GM21390 (cell line): ENCODE measurements at regions not wholly inside any gene's neighbourhood (a gene's known extent, or its start where the extent isn't known, plus 50 kb on each side); places are given as distances from the start of the nearest gene placed in this dataset.

Experiments
- ATAC-seq: cut with Tn5 transposase; IDR thresholded peaks from one replicate; pipeline ENCODE4 v1.9.1; 2021; ENCODE audit not compliant: unreplicated experiment

DNA sequence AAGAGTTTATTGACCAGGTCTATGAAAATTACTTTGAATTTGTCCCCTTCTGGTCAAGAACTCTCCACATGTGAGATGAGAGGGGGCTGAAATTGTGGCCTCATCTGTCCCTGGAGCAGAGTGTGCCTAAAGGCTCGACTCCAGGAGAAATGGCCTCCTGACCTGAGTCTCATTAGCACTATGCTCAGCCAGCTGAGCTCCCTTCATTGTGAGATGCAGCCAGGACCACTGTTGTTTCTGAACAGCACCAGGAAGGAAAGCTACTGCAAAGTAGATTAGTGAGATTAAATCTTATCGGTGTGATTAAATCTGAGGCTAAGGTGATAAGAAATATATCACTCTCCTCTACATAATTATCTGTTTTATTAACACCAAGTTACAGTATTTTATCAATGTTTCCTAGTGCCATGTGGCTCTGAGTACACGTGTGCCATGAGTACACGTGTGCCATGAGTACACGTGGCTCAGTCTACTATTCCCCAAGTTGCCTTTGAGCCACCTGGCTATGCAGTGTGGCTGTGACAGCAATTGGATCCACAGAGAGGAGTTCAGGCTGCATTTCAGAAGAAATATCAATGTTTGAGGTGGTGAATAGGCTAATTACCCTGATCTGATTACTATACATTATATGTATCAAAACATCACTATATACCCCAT is 126.9 kb downstream of the IPMK start:
- ATAC-seq: no peak

DNA sequence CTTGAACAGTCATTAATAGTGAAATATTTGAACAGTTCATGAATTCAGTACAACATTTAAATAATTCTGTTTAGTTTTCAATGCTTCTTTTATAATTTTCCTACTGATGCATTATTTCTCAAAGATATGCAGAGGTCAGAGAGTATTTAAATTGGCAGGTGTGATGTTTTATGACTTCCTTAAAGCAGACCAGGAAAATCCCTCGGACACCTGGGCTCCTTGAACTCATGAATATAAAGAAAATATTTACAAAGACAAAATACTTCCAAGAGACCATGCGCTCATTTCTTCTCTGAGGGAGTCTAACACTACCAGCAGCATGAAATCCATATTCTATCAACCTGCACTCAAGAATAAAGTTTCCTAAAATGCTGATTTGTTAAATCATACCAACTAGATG is 127.6 kb downstream of the IPMK start:
- no peak for ATAC-seq

DNA sequence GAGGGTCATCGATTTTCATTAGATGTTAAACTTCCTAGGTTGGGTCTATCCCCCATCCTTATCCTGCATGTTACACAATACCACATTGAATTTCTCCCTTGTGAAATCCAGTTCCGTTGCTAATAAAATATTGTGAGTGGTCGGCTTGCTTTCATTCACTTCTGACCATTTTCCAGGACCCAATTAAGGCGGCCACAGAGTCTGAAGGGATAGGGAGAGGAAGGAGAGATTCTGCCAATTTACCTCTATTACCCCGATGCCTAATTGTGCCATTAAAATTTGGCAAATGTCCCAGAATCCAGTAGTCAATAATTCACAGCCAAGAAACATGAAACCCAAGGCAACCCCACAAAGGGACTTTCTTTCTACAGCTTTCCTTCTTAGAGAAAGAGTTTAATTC is 129.9 kb downstream of the IPMK start:
- ATAC-seq: no peak

DNA sequence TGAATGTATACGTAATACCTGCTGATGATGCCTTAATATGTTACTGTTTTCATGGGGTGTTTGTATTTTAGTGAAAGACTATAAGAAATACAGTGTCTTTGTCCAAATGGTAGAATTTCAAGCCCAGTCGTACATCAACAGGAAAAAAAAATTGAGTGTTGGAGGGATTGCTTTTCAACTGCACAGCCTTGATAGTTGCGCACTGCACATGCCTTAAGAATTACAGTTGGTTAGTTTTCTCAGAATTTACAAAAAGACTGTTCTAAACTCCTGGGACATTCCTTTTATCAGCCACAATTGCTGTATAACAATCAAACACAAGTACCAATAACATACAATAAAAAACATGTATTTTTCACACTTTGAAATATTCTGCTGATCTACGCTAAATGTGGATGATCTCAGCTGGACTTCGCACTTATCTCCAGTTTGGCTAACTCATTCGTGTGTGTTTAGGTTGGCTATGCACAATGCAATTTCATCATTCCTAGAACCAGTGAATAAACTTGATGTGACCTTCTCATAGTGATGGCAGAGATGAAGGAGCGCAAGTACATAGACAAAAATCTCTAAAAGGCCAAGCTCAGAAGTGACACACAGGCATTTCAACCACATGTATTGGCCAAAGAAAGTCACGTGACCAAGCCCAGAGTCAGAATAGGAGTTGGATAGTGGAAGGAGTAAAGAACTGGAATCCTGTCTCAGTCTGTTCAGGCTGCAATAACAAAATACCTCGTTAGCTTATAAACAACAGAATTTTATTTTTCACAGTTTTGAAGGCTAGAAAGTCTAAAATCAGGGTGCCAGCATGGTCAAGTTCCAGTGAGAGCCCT is 152.3 kb downstream of the IPMK start:
- no peak for ATAC-seq

DNA sequence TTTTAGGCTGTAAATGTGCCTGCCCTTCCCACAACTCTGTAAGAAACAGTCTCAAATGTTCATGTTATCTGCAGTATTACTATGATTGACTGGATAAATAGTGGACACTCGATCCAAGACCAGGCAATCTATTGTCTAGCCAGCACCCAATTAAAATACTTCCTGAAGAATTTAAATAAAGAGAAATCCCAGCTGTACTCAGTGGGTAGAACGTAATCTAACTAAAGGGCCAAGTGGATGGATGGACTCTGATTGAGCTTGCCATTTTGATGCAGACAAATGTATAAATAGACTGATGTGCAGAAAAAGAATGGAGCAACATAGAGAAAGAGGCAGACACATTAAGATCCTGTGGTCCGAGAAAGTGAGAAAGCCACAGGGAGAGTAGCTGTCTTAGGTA is 158.0 kb downstream of the IPMK start:
- no peak for ATAC-seq

DNA sequence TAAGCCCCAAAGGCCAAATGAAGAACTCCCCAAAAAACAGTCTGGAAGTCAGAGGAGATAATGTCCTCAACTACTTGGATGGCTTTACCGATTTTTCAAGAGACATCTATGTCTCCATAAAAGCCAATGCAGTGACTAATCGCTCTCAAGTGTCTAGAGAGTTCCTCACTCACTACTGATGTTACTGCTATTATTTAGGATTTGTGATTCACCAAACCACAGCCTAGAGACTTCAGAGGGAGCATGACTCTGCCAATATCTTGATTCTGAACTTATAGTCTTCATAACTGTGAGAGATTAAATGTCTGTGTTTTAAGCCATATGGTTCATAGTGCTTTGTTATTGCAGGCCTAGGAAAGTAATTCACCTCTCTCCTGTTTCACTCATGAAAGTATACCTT is 160.2 kb downstream of the IPMK start:
- no peak for ATAC-seq

DNA sequence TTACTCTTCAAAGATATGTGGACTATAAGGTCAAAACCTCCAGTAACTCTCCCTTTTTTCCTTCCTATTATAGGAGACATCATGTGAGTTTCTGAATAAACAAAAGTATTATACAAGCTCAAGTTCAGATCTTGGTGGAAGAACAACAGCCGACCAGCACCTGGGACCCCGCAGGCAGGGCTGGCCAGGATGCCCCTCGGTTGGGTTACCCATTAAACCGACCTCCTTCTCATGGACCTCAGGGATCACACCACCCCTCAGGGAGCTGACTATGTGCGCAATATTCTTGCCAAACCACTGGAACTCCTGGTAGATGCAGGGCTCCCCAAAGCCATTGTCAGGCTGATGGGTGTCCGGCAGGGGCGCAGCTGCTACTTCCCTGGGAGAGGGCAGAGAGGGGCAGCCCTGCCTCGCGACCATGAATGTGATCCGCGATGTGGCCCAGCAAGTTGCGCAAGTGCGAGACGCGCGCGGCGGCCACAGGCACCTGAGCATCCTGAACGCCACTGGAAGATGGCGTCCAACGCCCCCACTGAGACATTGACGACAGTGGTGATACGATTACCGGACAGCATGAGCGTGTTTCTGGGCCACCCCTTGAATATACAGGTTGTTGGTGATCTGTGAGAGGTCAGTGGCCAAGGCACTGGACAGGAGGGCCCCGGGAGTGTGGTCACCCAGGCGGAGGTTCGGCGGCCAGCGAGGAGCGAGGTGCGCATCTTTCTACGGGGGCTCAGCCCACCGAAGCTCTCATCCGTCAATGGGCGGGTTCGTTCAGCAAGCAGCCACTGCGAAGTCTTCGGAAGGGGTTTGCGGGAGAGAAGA is 161.3 kb downstream of the IPMK start:
- ATAC-seq: no peak

DNA sequence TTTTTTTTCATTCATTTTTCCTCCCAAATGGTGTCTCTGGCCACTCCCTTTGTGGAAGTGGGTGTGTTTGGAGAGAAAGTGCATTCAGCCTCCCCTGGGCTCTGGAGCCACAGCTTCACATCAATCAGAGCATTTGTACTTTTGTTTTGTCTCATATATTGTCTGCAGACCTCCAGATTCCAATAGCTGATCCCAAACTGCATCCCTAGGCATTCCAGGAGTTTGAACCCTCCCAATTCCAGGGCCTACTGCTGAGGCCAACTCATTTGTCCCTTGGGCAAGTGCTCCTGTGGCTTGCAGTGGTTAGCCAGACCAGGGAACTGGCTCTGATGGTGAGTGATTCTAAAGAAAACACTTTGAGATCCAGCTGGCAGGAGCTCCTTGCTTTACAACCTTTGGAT is 163.3 kb downstream of the IPMK start:
- no peak for ATAC-seq

DNA sequence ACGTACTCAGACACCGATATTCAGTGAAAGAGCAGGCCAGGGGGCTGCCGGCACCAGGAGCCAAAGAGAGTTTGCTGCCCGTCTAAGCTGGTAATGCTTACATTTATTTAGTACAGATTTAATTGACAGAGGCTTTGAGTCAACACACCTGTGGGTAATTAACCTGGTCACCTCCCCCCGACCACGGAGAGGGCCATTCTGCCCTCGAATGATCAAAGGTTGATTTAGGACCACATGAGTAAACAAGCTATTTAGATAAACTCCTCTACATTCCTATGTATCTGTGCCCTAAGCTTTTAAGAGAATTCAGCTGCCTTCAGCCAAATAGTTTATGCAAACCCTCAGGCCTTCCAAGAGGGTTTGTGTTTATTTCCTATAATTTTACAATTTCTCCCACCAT is 164.8 kb downstream of the IPMK start:
- ATAC-seq: no peak

DNA sequence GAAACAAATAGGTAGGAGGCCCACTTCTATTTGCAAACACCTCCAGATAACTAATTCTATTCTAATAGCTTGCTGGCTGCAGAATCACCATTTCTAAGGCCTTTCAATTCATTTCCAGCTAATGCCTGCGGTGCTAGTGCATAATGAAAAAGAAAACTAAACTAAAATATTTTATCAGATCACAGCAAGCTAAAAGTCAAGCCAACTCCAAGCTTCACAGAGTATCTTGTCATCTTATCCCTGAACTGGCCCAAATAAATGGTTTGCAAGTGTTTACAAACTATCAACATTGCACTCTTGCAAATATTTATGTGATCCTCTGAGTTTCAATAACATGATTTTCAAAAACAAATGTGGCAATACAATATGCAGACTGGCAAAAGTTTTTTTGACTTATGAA is 166.0 kb downstream of the IPMK start:
- ATAC-seq: no peak

DNA sequence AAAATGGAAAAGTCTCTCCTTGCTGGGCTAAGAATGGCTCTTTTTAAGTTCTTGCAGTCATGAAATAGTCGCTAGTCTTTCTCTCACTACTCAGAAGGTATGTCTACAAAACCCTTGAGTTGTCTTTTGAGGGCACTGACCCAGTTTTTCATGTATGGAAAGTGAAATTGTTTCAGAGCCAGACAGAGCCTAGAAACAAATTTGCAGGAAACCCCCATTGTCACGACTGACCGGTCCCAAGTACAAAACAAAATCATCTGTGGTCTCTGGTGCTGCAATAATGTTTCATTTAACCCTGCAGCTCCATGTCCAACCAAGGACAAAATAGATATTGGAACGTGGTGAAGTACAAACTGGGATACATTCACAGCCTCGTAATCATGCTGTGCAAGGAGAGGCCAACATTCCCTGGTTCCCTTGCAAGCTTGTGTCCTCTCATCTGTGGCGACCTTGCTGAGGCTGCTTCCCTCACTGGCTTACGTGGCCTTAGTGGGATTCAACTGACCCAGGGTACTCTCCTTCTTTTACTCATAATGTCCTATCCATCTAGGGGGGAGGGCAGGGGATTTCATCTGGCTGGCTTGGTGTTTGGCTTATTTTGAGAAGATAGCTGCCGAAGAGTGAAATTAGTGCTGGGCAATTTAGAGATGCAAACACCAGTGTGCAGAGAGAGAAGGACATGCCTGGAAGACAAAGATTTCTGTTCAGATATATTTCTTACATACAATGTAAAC is 172.5 kb downstream of the IPMK start:
- ATAC-seq: no peak

DNA sequence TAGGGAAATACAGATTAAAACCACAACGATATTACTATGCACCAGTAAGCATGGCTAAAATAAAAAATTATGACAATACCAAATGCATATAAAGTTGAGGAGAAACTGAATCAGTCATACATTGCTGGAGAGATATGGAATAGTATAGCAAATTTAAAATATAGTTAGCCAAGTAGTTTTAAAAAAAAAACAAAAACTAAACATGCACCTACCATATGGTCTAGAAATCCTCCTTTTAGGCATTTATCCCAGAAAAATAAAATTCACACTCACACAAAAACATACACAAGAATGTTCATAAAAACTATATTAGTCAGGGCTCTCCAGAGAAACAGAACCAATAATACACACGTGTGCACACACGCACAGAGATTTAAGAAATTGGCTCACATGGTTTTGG is 175.8 kb downstream of the IPMK start:
- ATAC-seq: no peak

DNA sequence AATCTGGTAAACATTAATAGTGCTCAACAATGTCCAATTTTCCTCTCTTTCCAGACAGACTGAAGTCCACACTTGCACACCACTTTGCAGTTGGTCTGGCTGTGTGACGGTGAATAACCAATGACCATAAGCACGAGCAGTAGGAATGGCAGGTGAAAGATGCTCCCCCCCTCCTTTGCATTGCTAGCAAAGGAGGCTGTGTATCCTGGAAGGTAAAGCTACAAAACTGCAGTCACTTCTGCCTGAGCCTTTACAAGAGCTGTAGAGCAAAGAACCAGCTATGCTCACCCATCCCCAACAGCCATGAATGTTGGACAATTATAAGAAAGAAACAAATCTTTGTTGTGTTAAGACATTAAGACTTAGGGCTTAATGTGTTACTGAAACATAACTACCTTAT is 178.0 kb downstream of the IPMK start:
- no peak for ATAC-seq

DNA sequence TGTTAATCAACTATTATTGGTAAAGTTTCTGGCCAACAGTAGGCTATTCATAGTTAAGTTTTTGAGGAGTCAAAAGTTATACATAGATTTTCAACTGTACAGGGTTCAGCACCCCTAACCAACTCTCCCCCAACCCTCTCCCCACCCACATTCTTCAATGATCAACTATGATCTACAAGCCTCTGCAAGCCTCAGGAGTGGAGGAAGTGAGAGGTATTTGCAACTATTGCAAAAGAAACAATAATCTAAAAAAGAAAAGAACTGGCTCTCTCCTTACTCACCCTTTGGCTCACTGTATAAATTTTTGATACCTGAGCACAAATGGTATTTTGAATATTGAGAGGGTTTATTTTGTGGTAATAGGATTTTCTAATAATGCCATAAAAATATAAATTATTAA is 179.8 kb downstream of the IPMK start:
- no peak for ATAC-seq

DNA sequence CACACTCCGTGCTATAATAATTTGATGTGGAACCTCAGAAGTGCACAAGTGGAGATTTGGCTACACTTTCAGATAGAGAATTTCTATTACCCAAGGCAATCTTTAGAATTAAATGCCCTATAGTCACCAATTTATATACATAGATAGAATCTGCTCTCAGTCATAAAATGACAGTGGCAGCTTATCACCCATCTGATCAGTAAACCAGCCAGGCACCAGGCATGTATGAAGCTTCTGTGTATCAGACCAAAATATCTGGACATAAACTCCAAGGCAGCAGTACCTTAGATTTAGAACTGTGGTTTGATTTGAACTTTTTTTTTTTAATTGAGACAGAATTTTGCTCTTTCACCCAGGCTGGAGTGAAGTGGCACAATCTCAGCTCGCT is 180.9 kb downstream of the IPMK start:
- no peak for ATAC-seq

DNA sequence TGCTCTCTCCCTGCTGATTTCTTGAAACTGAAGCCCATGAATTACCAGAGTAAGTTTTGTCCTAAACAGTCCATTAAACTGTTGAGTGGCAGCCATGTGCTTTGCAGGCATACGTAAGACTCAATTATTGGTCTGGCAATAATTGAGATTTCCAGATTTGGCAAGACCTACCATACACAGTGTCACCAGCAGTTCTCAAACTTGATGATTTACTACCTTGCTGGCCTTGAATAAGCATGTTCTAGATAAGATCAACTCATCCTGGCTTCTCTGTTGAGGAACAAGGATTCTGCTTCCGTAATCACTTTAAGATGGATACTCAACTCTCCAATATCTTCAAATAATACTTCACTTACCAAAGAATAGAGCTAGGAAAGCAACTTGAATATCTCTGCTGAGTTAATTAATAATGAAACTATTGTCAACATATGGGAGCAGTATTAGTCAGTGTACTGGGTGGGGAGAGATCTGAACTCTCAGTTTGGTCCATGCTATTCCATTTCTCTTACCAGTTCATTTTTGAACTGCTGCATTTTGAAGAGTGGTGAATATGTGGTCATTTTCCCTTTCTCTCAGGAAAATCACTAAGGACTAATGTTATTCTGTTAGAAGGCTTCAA is 181.4 kb downstream of the IPMK start:
- ATAC-seq: no peak

DNA sequence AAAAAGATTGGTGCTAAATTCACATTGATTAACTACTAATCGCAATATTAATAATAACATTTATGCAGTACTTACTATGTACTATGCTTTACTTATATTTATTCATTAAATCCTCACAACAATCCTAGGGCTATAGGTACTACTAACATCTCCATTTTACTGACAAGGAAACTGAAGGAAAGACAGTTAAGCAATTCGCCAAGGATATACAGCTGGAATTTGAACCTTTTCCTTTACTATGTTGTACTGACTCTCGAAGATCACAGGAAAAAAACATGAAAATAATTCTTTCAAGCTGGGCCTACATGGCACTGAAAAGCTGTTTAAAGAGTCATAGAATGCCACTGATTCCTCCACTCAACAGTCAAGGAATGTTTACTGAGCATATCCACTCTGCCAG is 185.4 kb downstream of the IPMK start:
- ATAC-seq: no peak

DNA sequence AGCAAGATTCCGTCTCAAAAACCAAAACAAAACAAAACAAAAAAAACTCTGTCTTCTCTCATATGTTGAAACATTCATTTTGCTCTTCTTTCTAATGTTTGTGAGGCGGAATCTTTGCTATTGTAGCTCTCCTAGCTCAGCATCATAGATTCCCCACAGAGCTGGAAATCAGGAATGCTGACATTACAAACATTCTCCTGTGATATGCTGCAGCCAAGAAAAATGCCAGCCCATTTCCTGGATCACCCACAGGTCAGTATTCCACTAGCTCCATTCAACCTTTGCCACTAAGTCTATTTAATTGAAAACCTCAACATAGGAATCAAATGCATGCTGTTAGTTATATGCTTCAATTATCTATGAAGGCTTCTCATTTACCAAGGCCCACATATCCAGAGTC is 186.3 kb downstream of the IPMK start:
- no peak for ATAC-seq

DNA sequence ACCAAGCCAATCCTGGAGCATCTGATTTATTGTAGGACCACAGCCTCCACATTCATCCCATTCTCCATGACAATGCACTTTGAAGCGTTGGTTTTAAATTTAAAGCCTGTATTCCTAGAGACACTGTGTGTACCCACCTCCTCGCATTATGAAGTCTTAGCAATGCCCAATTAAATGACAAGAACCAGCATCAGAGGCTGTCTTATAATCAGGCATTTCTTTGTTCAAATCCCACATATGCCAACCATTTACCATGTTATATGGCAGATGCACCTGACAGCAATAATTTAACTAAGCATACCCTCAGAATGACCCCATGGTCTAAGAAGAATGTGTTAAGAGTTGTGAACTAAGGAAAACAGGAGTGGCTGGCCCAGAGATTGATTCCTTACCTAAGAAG is 188.2 kb downstream of the IPMK start:
- ATAC-seq: no peak

DNA sequence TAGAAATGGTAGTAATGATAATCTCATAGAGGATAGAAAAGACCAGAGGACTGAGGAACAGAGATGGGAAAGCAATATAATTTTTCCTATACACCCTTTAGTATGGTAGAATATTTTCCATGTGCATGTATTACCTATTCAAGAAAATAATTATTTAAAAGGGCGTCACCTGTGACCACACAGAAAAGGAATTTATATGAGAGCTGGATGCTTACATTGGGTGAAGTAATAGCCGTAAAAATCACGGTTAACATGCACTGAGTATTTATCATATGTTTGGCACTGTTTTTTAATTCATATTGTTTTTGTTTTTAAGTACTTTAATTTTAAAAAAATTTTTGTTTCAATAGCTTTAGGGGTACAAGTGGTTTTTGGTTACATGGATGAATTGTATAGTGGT is 195.1 kb downstream of the IPMK start:
- no peak for ATAC-seq

DNA sequence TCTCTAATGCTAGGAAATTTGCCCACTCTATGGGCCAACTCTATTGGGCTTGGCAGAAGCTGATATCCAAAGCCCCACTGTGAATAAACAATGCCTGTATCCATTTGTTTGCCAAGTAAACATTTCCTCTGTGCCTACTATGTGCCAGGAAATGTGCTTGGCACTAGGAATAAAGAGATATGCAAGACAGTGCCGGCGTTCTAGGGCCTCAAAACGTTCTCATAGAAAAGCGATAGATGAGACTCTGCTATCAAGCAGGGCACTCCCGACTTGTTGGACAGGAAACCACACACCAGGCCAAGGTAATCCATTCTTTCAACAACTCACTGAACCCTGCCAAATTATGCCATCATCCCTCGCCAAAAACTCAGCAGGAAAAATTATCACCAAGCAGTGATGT is 196.7 kb downstream of the IPMK start:
- no peak for ATAC-seq
